Activated CD8-positive, alpha-beta memory T cell treated with anti-CD3 and anti-CD28 coated beads for 48 hours (primary cell): ENCODE measurements at regions not wholly inside any gene's neighbourhood (a gene's known extent, or its start where the extent isn't known, plus 50 kb on each side); places are given as distances from the start of the nearest gene placed in this dataset.
"Not testable (repeated sequence)": the region's sequence is repeated elsewhere in the genome, so short reads cannot be mapped to it uniquely, and the experiment has no call there.

Source experiments
- DNase-seq, 3 experiments: peaks; one replicate each; pipeline ENCODE4 v3.0.0-alpha.2; 2020; ENCODE audit warnings: low read depth in 2 of 3, low spot score in 2 of 3

GRCh38 chr9:80792726-80793125 is 896.6 kb downstream of the TLE1 start:
- no peak for DNase-seq

GRCh38 chr9:80791836-80792235 is 897.5 kb downstream of the TLE1 start:
- no peak for DNase-seq

DNA sequence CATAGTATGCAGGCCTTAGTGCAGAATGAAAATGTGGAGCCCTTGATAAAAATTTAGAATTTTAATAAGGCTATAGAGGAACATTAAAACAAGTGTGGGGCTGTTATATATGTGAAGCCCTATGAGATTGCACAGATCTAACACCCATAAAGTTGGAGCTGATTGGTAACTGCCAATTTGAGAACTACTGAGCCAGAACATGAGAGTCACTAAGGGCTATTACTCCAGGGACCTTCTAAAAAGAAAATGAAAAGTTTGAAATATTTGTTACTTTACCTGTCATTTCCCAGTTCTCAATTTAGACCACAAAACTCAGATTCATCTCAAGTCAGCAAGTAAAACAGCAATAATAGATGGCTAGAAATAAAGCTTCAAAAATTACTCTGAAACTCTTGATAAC is 898.6 kb downstream of the TLE1 start:
- no peak for DNase-seq

GRCh38 chr9:80789831-80790230 is 899.5 kb downstream of the TLE1 start:
- no peak for DNase-seq

DNA sequence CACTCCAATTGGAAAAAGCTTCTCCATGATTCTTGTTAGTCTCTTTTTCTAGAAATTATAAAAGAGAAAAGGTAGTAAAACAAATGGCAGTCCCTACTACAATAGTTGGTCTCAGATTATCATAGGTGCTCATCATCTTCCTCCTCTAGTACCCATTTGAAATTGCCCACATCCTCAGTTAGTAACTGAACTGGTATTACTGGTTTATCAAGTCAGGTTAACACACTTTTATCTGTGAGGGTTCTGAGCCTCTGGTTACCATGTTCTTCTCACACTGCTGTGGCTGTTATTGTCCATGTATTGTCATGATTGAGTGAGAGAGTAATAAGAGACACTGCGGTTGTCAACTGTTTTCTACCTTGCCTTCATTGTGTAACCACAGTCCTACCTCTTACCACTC is 901.7 kb downstream of the TLE1 start:
- no peak for DNase-seq

- no peak for DNase-seq
Observed at GRCh38 chr9:80784647-80785046, 904.7 kb downstream of the TLE1 start.

- DNase-seq: no peak
Observed at GRCh38 chr9:80775971-80776370, 913.4 kb downstream of the TLE1 start.

DNA sequence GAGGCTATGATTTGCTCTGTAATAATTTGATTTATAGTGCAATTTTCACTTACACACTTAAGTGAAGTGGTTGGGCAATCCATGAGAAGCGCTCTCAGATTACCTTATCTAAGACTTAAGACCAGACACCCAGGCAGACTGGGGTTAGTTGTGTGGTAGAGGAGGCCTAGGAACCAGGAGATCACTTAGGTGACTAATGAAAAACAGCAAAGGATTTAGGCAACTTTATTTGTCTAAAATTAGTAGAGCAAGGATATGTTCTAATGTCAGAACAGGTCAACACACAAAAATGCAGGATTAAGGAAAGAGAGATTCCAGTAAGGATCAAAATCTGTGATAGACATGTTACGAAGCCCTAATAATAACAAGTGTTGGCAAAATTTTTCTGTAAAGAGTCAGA is 913.8 kb downstream of the TLE1 start:
- DNase-seq: no peak

- no peak for DNase-seq
Observed at GRCh38 chr9:80771555-80772347, 917.6 kb downstream of the TLE1 start.

DNA sequence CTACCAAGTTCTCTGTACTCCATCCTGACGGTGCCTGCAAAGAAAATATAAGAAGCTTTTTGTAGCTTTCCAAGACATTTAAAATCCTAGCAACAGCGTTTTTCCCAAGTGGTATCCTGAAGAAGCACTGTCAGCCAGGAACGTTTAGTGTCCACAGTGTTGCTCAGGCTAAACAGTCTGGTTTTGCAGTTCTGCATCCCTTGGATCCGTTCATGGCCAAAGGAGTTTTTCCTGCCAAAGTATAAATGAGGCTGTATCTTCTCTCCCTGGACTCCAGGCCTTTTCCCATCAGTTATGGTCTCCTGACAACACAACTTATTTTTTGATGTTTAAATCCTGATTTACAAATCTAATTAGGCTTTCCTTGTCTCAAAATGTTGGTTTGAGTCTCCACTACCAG is 925.8 kb downstream of the TLE1 start:
- DNase-seq: no peak

- DNase-seq: no peak
Observed at GRCh38 chr9:80755586-80755985, 933.8 kb downstream of the TLE1 start.

GRCh38 chr9:80747056-80747455 is 942.3 kb downstream of the TLE1 start:
- not testable (repeated sequence) for DNase-seq

DNA sequence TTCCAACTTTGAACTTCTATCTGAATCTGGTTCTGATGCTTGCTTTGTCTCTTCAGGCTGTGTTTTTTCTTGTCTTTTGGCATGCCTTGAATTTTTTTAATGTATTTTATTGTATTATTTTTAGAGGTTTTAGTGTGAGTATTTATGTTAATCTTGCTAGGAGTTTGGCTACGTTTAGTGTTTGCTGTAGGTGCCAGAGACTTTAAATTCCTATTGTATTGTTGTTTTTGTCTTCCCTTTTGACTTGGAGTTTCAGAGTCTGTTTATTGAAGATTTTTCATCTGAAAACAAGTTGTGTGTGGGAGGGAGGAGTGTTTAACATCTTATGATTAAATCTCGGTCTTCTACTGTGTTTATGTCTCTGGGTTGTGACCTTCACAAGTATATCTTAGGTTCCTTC is 956.8 kb downstream of the TLE1 start:
- no peak for DNase-seq

GRCh38 chr9:80720579-80720978 is 968.8 kb downstream of the TLE1 start:
- DNase-seq: no peak

DNA sequence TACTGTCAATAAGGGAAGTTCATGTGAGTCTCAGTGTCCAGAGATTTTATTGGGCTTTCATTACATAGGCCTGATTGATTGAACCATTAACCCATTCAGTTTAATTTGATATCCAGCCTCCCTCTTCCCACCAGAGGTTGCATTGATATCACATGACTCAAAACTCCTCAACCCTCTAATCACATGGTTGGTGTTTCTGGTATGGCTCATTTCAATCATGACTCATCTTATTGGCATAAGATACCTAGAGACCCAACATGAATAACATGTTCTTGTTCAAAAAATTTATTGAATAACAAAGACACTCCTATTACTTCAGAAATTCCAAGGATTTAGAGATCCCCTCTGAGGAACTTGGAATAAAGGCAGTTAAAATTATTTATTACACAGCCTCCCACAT is 982.2 kb downstream of the TLE1 start:
- DNase-seq: no peak

GRCh38 chr9:80701061-80701460 is 988.3 kb downstream of the TLE1 start:
- DNase-seq: no peak

DNA sequence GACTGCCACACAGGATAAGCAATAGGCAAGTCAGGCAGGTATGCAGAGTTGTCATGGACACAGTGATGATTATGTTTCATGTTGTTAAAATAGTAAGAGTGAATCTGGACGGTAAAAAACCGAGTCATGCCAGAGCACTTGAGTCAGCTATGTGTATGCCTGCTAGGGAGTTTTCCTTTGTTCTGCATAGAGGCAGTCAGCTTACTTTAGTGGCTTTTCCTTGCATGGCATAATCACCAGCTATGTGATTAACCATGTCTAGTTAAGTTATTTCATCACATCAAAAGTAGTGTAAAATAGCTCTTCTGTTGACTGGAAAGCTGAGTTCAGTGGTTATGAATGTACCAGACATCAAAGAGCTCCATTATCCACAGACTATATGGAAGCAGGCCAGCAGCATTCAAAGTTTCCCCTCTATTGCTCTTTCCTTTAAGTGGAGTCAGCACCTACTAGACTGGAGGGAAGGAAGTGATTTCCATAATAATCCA is 989.8 kb downstream of the TLE1 start:
- DNase-seq: no peak

DNA sequence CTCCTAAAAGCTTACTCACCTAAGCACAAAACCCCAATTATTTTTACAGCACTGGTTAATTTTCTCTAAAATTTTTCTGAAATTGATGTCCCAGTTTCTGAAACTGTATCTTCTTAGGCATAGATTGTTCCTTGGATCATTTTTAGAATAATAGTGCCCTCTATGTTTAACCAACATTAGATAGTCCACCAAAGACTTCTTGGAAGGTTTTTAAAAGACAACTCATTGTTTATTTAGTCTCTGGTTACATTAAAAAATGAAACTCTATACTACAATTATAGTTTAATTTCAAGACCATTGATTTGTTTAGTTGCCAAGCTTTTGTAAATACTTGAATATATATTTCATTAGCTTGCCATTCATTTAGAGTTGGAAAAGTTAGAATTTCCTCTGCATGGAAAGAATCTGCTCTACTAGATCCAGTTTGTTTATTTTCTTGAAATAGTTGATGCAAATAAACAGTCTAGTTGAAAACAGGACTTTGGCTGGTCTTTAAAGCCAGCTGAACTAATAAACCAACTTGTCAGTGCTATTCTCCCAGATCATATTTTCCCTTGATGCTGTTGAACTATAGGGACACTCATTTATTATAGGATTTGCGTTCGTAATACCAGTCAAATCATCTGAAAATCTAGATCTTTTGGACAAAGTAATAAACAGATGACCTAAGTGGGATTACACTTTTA is 990.5 kb downstream of the TLE1 start:
- no peak for DNase-seq

DNA sequence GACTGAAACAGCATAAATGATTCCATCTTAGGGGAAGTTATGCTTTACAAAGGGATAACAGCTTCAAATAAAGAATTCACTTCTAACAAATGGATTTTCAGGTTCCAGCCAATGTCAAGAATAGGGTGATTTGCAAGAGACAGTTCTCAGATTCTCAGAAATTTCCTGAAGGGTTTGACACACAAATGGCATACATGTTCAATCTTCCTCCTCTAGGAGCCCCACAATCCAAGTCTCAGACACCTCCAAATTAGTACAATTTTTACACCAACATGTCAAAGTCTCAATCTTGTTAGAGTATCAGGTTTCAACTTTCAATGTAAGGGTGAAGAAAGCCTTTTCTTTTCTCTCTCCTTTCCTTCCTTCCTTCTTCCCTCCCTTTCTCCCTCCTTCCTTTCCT is 996.6 kb downstream of the TLE1 start:
- DNase-seq: no peak

GRCh38 chr9:80691229-80691628 is 998.1 kb downstream of the TLE1 start:
- no peak for DNase-seq

- DNase-seq: no peak
Observed at GRCh38 chr9:80690349-80690939, 998.9 kb downstream of the TLE1 start.

- DNase-seq: no peak
Observed at GRCh38 chr9:80679916-80680315, 1009.4 kb downstream of the TLE1 start.
